GM12874 (cell line): ENCODE measurements at regions not wholly inside any gene's neighbourhood (a gene's known extent, or its start where the extent isn't known, plus 50 kb on each side); places are given as distances from the start of the nearest gene placed in this dataset.

ENCODE experiments used
- TF ChIP-seq, protein P1 (sequence below): IDR thresholded peaks from 2 replicates; pipeline ENCODE4 v1.5.1; 2011; ENCODE audit warnings: low read depth, mild to moderate bottlenecking, control low read depth, low read length, moderate library complexity; ENCODE audit not compliant: insufficient read depth

DNA sequence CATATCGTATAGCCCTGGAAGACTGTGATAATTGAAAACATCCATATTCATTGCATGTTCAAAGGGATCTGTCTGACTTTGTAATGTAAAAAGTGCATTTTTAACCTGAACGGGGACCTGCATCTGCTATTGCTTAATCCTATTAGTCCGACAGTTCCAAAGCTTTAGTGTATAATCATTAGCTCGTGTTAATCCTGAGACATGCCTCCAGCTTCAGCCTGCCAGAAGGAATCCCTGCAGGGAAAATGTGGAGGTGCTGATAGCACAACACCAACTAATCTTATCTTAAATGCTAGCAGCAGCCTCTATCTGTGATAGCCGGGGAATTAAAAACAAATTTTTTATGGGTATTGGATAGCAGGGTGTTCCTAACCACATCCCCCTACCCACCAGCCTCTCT, 495.2 kb downstream of the TLE4 start:
- TF ChIP-seq, protein P1, sequence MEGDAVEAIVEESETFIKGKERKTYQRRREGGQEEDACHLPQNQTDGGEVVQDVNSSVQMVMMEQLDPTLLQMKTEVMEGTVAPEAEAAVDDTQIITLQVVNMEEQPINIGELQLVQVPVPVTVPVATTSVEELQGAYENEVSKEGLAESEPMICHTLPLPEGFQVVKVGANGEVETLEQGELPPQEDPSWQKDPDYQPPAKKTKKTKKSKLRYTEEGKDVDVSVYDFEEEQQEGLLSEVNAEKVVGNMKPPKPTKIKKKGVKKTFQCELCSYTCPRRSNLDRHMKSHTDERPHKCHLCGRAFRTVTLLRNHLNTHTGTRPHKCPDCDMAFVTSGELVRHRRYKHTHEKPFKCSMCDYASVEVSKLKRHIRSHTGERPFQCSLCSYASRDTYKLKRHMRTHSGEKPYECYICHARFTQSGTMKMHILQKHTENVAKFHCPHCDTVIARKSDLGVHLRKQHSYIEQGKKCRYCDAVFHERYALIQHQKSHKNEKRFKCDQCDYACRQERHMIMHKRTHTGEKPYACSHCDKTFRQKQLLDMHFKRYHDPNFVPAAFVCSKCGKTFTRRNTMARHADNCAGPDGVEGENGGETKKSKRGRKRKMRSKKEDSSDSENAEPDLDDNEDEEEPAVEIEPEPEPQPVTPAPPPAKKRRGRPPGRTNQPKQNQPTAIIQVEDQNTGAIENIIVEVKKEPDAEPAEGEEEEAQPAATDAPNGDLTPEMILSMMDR = no peak

DNA sequence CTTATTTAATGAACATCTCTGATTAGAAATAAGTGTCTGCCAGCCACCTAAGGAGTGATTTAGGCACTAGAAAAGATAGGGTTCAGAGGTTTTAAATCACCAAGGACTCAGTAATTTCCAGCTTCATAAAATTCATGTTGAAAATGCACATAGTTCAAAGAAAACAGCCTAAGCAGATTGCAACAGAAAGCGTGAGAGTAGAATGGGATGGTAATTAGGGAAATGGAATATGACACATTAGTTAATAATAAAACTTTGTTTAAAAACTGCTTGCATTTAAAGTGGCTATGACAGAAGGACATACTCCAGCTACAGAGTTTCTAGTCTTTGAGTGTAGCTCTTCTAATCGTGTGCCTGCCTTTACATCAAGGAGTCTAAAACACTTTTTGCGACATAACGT, 490.8 kb downstream of the TLE4 start:
- TF ChIP-seq, protein P1 = no peak

DNA sequence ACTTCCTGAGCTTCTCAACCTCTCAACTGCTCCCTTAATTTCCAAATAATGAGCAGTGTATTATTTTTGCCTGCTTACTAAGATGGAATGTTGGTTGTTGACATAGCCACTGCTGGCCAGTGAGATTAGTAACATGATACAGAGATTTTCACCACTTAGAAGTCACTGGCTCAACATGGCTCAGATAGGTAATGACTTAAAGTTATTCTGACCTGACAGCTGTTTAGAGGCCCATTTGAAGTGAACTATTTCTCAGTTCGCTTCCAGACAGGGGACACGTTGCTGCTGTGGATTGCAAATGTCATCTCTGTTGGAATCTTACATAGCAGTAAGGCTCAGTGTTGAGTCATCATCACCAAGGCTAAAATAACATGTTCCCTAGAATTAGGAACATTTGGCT, 490.2 kb downstream of the TLE4 start:
- TF ChIP-seq, protein P1 = no peak

DNA sequence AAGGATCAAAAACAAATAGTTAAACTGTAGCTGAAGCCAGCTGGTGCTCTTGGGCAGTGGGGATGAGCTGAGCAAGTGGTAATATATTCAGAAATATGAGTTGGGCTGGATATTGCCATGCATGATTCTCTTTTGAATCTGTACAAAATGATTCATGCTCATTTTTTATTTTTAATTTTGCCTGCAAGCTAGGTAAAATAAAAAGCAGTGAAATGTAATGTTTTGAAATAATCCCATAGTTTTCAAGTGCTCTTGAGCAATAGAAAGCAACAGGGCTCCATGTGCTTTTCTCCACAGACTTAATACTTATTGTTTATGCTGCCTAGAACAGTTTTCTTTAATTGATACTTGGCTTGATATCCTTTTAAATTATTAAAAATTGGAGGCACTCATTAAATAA, 489.3 kb downstream of the TLE4 start:
- TF ChIP-seq, protein P1 = no peak

DNA sequence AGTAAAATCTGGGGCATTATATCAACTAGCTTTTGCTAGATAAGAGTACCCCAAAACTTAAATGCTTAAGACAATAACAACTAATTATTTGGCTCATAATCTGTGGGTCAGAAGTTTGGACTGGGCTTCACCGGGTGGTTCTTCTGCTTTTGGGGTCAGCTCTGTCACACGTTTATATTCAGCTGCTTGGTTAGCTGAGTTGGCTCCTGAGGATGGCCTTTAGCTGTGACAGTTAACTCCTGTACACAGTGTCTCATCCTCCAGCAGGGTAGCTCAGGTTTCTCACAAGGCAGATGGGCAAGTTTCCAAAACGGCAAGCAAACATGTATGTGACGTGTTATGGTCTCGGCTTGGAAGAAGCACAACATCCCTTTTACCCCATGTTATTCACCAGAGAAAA, 488.2 kb downstream of the TLE4 start:
- TF ChIP-seq, protein P1 = no peak

DNA sequence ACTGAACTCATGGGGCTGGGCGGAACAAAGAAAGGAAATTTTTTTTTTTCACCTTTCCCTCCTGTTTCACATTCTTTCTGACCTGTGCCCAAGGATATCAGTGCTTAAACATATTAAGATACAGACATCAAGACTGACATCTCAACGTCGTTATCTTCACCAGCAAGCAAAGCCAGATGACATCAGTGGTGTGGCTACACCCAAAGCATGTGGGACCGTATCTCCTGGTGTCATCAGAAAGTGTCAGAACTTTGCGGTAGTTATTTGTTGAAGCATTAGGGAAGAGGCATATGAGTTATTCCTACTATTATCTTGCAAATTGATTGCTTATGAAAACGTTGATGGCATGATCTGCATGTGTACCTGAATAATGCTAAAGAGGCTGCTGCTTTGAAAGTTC, 487.4 kb downstream of the TLE4 start:
- TF ChIP-seq, protein P1 = no peak

DNA sequence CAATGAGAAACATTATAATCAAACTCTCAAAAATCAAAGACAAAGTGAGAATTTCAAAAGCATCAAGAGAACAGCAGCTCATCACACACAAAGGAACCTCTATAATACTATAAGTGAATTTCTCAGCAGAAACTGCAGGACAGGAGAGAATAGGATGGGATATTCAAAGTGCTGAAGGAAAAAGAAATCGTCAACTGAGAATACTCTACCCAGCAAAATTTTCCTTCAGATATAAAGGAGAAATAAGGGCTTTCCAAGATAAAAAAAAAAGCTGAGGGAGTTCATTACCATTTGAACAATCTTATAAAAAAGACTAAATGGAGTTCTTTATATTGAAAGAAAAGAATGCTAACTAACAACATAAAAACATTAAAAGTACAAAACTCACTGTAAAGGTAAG, 481.1 kb downstream of the TLE4 start:
- TF ChIP-seq, protein P1 = no peak

DNA sequence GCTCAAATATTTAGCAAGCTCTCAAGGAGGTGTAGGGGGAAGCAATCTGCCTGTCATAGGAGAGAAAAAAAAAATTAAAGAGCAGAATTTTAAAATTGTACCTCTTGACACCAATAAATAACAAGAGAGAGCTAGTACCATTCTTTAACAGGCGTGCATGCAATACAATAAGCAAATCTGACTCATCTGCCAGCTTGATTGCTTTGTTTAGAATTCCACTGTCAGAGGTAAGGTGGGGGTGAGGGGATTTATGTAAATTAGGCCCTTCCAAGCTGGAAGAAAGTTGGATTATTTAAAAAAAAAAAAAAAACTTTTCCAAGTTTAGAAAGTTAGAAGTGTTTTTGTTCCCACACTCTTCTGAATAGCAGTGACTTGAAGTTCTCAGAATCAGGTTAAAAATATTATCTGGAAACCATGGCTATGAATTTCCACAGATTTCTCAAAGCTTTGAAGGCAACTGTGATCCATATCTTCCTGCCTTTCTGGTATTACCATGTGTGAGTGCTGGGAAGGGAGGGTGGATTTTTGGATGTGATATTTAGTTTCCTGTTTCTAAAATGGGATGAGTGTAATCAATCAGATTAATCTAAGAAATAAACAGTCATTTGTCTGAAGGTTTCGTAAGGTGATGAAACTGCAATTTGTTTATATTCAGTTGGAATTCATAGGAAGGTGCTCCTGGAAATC, 477.5 kb downstream of the TLE4 start:
- TF ChIP-seq, protein P1 = no peak
